ENCODE measurements at regions not wholly inside any gene's neighbourhood (a gene's known extent, or its start where the extent isn't known, plus 50 kb on each side); places are given as distances from the start of the nearest gene placed in this dataset.

DNA sequence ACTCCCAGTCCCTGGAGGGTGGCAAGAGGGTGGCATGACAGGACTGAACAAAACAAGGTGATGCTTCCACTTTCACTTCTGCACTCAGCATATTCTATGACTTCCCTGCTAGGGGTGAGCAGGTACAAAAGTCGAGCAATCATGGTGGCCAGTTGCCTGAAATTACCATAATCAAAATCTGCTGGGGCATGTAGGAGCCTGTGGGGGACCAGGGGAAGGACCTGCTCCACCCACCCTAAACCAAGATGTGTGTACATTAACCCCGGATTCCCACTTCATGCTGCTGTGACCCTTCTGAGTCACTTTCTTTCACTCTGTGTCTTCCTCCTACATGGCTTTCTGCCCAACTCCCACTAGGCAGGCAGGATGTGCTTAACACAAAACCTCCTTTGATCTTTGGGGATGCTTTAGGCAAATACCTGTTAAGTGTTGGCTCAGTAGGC lies 73.3 kb upstream of the PHF24 start:
- TF ChIP-seq, protein P1, sequence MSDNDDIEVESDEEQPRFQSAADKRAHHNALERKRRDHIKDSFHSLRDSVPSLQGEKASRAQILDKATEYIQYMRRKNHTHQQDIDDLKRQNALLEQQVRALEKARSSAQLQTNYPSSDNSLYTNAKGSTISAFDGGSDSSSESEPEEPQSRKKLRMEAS (IDR thresholded peaks at IDR 0.05) = no peak
- TF ChIP-seq RXRA (IDR thresholded peaks at IDR 0.05) (no peak), CTCF (IDR thresholded peaks at IDR 0.05; ENCODE audit: low read depth, low read length, missing input control) (no peak), TAF1 (conservative IDR thresholded peaks at IDR 0.05) (no peak), GABPA (IDR thresholded peaks at IDR 0.05 in 1 of 2, conservative IDR thresholded peaks at IDR 0.05 in 1 of 2) (no peak), FOXA1 (IDR thresholded peaks at IDR 0.05) (no peak), SP1 (IDR thresholded peaks at IDR 0.05) (no peak), YY1 (IDR thresholded peaks at IDR 0.05) (no peak)
- TF ChIP-seq, protein P2, sequence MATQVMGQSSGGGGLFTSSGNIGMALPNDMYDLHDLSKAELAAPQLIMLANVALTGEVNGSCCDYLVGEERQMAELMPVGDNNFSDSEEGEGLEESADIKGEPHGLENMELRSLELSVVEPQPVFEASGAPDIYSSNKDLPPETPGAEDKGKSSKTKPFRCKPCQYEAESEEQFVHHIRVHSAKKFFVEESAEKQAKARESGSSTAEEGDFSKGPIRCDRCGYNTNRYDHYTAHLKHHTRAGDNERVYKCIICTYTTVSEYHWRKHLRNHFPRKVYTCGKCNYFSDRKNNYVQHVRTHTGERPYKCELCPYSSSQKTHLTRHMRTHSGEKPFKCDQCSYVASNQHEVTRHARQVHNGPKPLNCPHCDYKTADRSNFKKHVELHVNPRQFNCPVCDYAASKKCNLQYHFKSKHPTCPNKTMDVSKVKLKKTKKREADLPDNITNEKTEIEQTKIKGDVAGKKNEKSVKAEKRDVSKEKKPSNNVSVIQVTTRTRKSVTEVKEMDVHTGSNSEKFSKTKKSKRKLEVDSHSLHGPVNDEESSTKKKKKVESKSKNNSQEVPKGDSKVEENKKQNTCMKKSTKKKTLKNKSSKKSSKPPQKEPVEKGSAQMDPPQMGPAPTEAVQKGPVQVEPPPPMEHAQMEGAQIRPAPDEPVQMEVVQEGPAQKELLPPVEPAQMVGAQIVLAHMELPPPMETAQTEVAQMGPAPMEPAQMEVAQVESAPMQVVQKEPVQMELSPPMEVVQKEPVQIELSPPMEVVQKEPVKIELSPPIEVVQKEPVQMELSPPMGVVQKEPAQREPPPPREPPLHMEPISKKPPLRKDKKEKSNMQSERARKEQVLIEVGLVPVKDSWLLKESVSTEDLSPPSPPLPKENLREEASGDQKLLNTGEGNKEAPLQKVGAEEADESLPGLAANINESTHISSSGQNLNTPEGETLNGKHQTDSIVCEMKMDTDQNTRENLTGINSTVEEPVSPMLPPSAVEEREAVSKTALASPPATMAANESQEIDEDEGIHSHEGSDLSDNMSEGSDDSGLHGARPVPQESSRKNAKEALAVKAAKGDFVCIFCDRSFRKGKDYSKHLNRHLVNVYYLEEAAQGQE (IDR thresholded peaks at IDR 0.05) = no peak
- TF ChIP-seq, protein P3, sequence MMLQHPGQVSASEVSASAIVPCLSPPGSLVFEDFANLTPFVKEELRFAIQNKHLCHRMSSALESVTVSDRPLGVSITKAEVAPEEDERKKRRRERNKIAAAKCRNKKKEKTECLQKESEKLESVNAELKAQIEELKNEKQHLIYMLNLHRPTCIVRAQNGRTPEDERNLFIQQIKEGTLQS (IDR thresholded peaks at IDR 0.05) = no peak

Data from liver (tissue), 3 donors.